IMR-90 (cell line): ENCODE measurements at regions not wholly inside any gene's neighbourhood (a gene's known extent, or its start where the extent isn't known, plus 50 kb on each side); places are given as distances from the start of the nearest gene placed in this dataset.

Source experiments
- ATAC-seq: fragments of 200-7000 bp; cut with Tn5 transposase; 2 replicates; pipeline ENCODE4 v1.9.1; 2020; ENCODE audit warnings: low read depth, mild to moderate bottlenecking, moderate library complexity
- BruUV-seq: library from RNA; stranded (reverse); fragments of 400-500 nt; replicated peaks from 2 replicates; lab custom pipeline; 2021; lab: Mats Ljungman, UMichigan
- CTCF ChIA-PET: fragments of 300-600 bp; formaldehyde crosslinking; extraction: SDS; loops from one replicate; lab custom pipeline; 2021; ENCODE audit warnings: antibody characterized with exemption; lab: Yijun Ruan, JAX
- POLR2A ChIA-PET: fragments of 300-600 bp; sonication (Branson Sonifier 250); formaldehyde crosslinking; loops from one replicate; lab custom pipeline; 2022; ENCODE audit warnings: antibody characterized with exemption; ENCODE audit not compliant: unreplicated experiment; lab: Charles Lee
- DNase-seq: peaks from one replicate; pipeline ENCODE4 v3.0.0; 2013
- H2AFZ ChIP-seq: replicated peaks from 2 replicates; pipeline ENCODE3; 2013; ENCODE audit warnings: low read length, mild to moderate bottlenecking; ENCODE audit not compliant: poor library complexity
- H2AK5ac ChIP-seq: 2 replicates; pipeline ENCODE4 v1.6.1; 2013; ENCODE audit warnings: low read depth, low read length, inconsistent platforms
- H2AK9ac ChIP-seq: replicated peaks from 2 replicates; pipeline ENCODE3; 2013; ENCODE audit warnings: mild to moderate bottlenecking, low read depth, low read length, moderate library complexity; ENCODE audit not compliant: poor library complexity
- H2BK120ac ChIP-seq: 2 replicates; pipeline ENCODE4 v1.6.1; 2013; ENCODE audit warnings: low read depth, low read length, inconsistent platforms
- H2BK15ac ChIP-seq: 3 replicates; pipeline ENCODE4 v1.6.1; 2013; ENCODE audit warnings: low read depth, low read length, inconsistent platforms
- H2BK20ac ChIP-seq: 2 replicates; pipeline ENCODE4 v1.6.1; 2013; ENCODE audit warnings: low read depth, mild to moderate bottlenecking, inconsistent platforms, low read length, moderate library complexity
- H2BK5ac ChIP-seq: 2 replicates; pipeline ENCODE4 v1.6.1; 2013; ENCODE audit warnings: mild to moderate bottlenecking, low read depth, low read length, inconsistent platforms; ENCODE audit not compliant: poor library complexity, severe bottlenecking
- H3K14ac ChIP-seq: replicated peaks from 2 replicates; pipeline ENCODE4 v1.6.1; 2013; ENCODE audit warnings: low read depth, low read length, inconsistent platforms
- H3K18ac ChIP-seq: 2 replicates; pipeline ENCODE4 v1.6.1; 2013; ENCODE audit warnings: low read depth, low read length, control low read depth
- H3K23ac ChIP-seq: 2 replicates; pipeline ENCODE4 v1.6.1; 2013; ENCODE audit warnings: low read depth, low read length, inconsistent platforms
- H3K27ac ChIP-seq: 2 replicates; pipeline ENCODE4 v1.5.1; 2013; ENCODE audit warnings: mild to moderate bottlenecking, control low read depth, low read length; ENCODE audit not compliant: insufficient read depth
- H3K27me3 ChIP-seq: 2 replicates; pipeline ENCODE4 v1.6.1; 2013; ENCODE audit warnings: low read length; ENCODE audit not compliant: control insufficient read depth, insufficient read depth
- H3K36me3 ChIP-seq: 2 replicates; pipeline ENCODE4 v1.6.1; 2013; ENCODE audit warnings: low read length, mixed read lengths; ENCODE audit not compliant: control insufficient read depth, insufficient read depth
- H3K4ac ChIP-seq: 2 replicates; pipeline ENCODE4 v1.6.1; 2013; ENCODE audit warnings: low read depth, low read length, inconsistent platforms
- H3K4me1 ChIP-seq: 2 replicates; pipeline ENCODE4 v1.6.1; 2013; ENCODE audit warnings: low read length, mixed read lengths; ENCODE audit not compliant: control insufficient read depth, insufficient read depth
- H3K4me2 ChIP-seq: 2 replicates; pipeline ENCODE4 v1.6.1; 2013; ENCODE audit warnings: low read depth, mild to moderate bottlenecking, control low read depth, low read length, moderate library complexity
- H3K4me3 ChIP-seq: 2 replicates; pipeline ENCODE4 v1.5.1; 2013; ENCODE audit warnings: low read depth, mild to moderate bottlenecking, control low read depth, low read length, moderate library complexity; ENCODE audit not compliant: insufficient read depth
- H3K56ac ChIP-seq: 2 replicates; pipeline ENCODE4 v1.6.1; 2013; ENCODE audit warnings: low read length, inconsistent platforms; ENCODE audit not compliant: insufficient read depth; ENCODE audit errors: extremely low read depth
- H3K79me1 ChIP-seq, 2 experiments: 2 replicates each; pipeline ENCODE4 v1.6.1; 2013; ENCODE audit warnings: low read length in 2 of 2, inconsistent platforms in 1 of 2, low read depth in 1 of 2
- H3K9ac ChIP-seq: 2 replicates; pipeline ENCODE4 v1.6.1; 2013; ENCODE audit warnings: low read depth, low read length, control low read depth
- H3K9me1 ChIP-seq: 2 replicates; pipeline ENCODE4 v1.6.1; 2013; ENCODE audit warnings: low read length, inconsistent platforms; ENCODE audit not compliant: insufficient read depth
- H3K9me3 ChIP-seq: 2 replicates; pipeline ENCODE4 v1.6.1; 2013; ENCODE audit warnings: low read length; ENCODE audit not compliant: control insufficient read depth, insufficient read depth
- H4K20me1 ChIP-seq: 2 replicates; pipeline ENCODE4 v1.6.1; 2013; ENCODE audit warnings: low read length, inconsistent platforms; ENCODE audit not compliant: insufficient read depth
- H4K5ac ChIP-seq: 2 replicates; pipeline ENCODE4 v1.6.1; 2013; ENCODE audit warnings: mild to moderate bottlenecking, low read depth, low read length, control low read depth
- H4K8ac ChIP-seq, 2 experiments: 2 replicates each; pipeline ENCODE4 v1.6.1; 2013; ENCODE audit warnings: low read depth in 2 of 2, low read length in 2 of 2, control low read depth in 1 of 2, inconsistent platforms in 1 of 2
- H4K91ac ChIP-seq: 2 replicates; pipeline ENCODE4 v1.6.1; 2013; ENCODE audit warnings: low read depth, low read length, inconsistent platforms; ENCODE audit not compliant: insufficient read depth
- BHLHE40 ChIP-seq: fragments of 150-350 bp; IDR thresholded peaks from 2 replicates; pipeline ENCODE4 v1.6.1; 2016; ENCODE audit warnings: mild to moderate bottlenecking, low read depth, low read length
- CEBPB ChIP-seq: IDR thresholded peaks from 2 replicates; pipeline ENCODE4 v1.6.1; 2012; ENCODE audit warnings: low read depth, low read length, improper control_type of control experiment
- CTCF ChIP-seq: conservative IDR thresholded peaks from 2 replicates; pipeline ENCODE4 v1.5.1; 2012; ENCODE audit warnings: mild to moderate bottlenecking, low read depth, low read length, improper control_type of control experiment
- FOS ChIP-seq: fragments of 150-350 bp; IDR thresholded peaks from 2 replicates; pipeline ENCODE4 v1.6.1; 2016; ENCODE audit warnings: low read depth, low read length
- MAFK ChIP-seq: IDR thresholded peaks from 2 replicates; pipeline ENCODE4 v1.6.1; 2012; ENCODE audit warnings: low read depth, low read length, improper control_type of control experiment
- NFE2L2 ChIP-seq: fragments of 150-350 bp; IDR thresholded peaks from 2 replicates; pipeline ENCODE4 v1.6.1; 2016; ENCODE audit warnings: low read depth, mild to moderate bottlenecking, low read length
- POLR2A ChIP-seq: IDR thresholded peaks from 2 replicates; pipeline ENCODE4 v1.6.1; 2012; ENCODE audit warnings: mild to moderate bottlenecking, low read depth, low read length
- RAD21 ChIP-seq: IDR thresholded peaks from 2 replicates; pipeline ENCODE4 v1.6.1; 2012; ENCODE audit warnings: low read length, improper control_type of control experiment
- RFX5 ChIP-seq: IDR thresholded peaks from 2 replicates; pipeline ENCODE4 v1.8.0; 2012; ENCODE audit warnings: low read depth, mild to moderate bottlenecking, low read length, moderate library complexity
- SMC3 ChIP-seq: fragments of 150-350 bp; IDR thresholded peaks from 2 replicates; pipeline ENCODE4 v1.6.1; 2016; ENCODE audit warnings: low read depth, mild to moderate bottlenecking, antibody characterized with exemption, low read length, moderate library complexity
- WGBS, 2 experiments: methylation state at CpG; one replicate each; pipeline versions ENCODE4 v1.1.5 to v1.1.7; 2013; ENCODE audit warnings: missing lambda C conversion rate in 2 of 2; ENCODE audit not compliant: insufficient read length in 1 of 2; ENCODE audit errors: extremely low coverage in 2 of 2; 5-methylcytosine and 5-hydroxymethylcytosine counted together
- dilution Hi-C: fragments of 300-500 bp; cut with HindIII; formaldehyde crosslinking; loops from one replicate; pipeline ENCODE4 v1.14.3; 2018; ENCODE audit warnings: low sequenced_read_pairs; ENCODE audit not compliant: unreplicated experiment
- in situ Hi-C: fragments of 300-500 bp; cut with MboI; formaldehyde crosslinking; loops from 3 replicates; pipeline ENCODE4 v1.14.3; 2019; ENCODE audit warnings: low sequenced_read_pairs, inconsistent platforms, mixed read lengths
- intact Hi-C: fragments of 100-400 bp; cut with micrococcal nuclease; formaldehyde crosslinking; loops from 2 replicates; pipeline ENCODE4 v1.10.0; 2022

GRCh38 chr7:157470017-157470322 lies 133.2 kb downstream of the DNAJB6 start:
- ATAC-seq (no peak), DNase-seq (no peak)
- Histone ChIP-seq H4K5ac (no peak overlapping the region), H3K56ac (no peak overlapping the region), H3K79me1 (no peaks in the 10 kb centered on the region), H2BK15ac (no peak overlapping the region), H3K4me2 (no peak overlapping the region), H3K27me3 (peaks cover 15% of the 10 kb centered on the region), H3K9me3 (peaks cover 10% of the 10 kb centered on the region), H3K36me3 (no peaks in the 10 kb centered on the region), H2BK120ac (no peak overlapping the region), H3K4me1 (no peaks in the 10 kb centered on the region), H3K4me3 (no peak overlapping the region), H2BK5ac (no peak overlapping the region), H3K14ac (no peak overlapping the region), H2AK9ac (no peak overlapping the region), H4K91ac (no peak overlapping the region), H3K27ac (no peak overlapping the region), H3K18ac (no peak overlapping the region), H2AK5ac (no peak overlapping the region), H3K9me1 (no peaks in the 10 kb centered on the region), H2BK20ac (no peak overlapping the region), H4K20me1 (no peaks in the 10 kb centered on the region), H3K9ac (no peak overlapping the region), H2AFZ (no peak overlapping the region), H3K23ac (no peak overlapping the region), H3K4ac (no peak overlapping the region), H4K8ac (no peak overlapping the region)
- ChIA-PET POLR2A (no interaction called here), CTCF (no interaction called here)
- dilution Hi-C loops, result no loop called here
- intact Hi-C loops, result no loop called here
- in situ Hi-C loops, result no loop called here
- TF ChIP-seq NFE2L2 (no peak), CEBPB (no peak), BHLHE40 (no peak), CTCF (no peak), FOS (no peak), SMC3 (no peak), RAD21 (no peak), POLR2A (no peak), MAFK (no peak), RFX5 (no peak)
- 84% methylated on average over 7 of the region's 14 CpGs; no CpG with 5 or more reads in 1 of the 2 experiments for WGBS, 2 experiments
- BruUV-seq, result no TSS peak
